Muscle layer of duodenum (tissue), 2 donors: ENCODE measurements at regions not wholly inside any gene's neighbourhood (a gene's known extent, or its start where the extent isn't known, plus 50 kb on each side); places are given as distances from the start of the nearest gene placed in this dataset.

Experiments
- H3K27ac ChIP-seq: one replicate; pipeline ENCODE4 v1.7.0; 2013; ENCODE audit warnings: mild to moderate bottlenecking, low read length
- H3K27me3 ChIP-seq: one replicate; pipeline ENCODE4 v1.7.0; 2013; ENCODE audit warnings: low read depth, mild to moderate bottlenecking, control low read depth, low read length
- H3K36me3 ChIP-seq, 2 donors: one replicate each; pipeline ENCODE4 v1.7.0; 2013; ENCODE audit warnings: low read length in 2 of 2, control low read depth in 1 of 2, mild to moderate bottlenecking in 1 of 2; ENCODE audit not compliant: insufficient read depth in 2 of 2, control insufficient read depth in 1 of 2
- H3K4me1 ChIP-seq, 2 donors: one replicate each; pipeline ENCODE4 v1.7.0; 2013; ENCODE audit warnings: low read length in 2 of 2, mild to moderate bottlenecking in 2 of 2, control low read depth in 1 of 2, moderate library complexity in 1 of 2; ENCODE audit not compliant: insufficient read depth in 2 of 2, control insufficient read depth in 1 of 2
- H3K4me3 ChIP-seq, 2 donors: one replicate each; pipeline ENCODE4 v1.7.0; 2013; ENCODE audit warnings: low read length in 2 of 2, low read depth in 1 of 2, mild to moderate bottlenecking in 1 of 2
- H3K9me3 ChIP-seq, 2 donors: one replicate each; pipeline ENCODE4 v1.7.0; 2013; ENCODE audit warnings: low read length in 2 of 2, control low read depth in 1 of 2, mild to moderate bottlenecking in 1 of 2; ENCODE audit not compliant: control insufficient read depth in 1 of 2
- donor health status: healthy.

DNA sequence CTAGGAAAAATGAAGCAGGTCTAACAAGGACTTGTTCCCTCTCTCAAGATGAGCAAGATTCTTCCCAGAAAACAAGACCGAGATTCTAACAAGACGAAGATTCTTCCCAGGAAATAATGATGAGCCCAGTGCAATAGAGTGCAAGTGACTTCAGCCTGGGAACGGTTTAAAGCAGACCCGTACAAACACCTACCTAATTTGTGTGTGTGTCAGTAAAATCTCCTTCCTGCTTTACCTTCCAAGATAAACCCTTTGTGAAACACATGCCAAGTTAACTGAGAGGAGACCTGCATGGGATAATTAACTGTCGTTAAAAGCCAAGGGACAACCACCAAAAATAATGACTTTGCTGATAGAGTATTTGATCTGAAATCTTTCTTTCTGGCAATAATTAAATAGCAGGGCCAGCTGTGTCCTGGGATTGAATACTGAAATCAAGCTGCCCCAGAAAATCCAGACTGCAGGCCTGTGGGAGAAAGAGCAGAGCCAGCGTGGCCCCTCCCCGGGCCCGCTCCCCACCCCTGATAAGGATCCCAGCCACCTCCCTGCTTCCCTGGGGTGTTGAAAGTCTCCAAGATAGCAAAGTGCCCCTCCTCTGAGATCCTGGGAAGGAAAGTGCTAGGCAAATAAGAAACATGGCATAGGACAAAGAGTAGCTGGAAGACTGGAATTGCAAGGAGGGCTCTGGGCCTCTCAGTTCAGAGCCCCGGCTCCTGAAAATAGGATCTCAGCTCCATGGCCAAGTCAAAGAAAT, 145.5 kb downstream of the CYP26B1 start:
- Histone ChIP-seq H3K4me1 (no peaks in the 10 kb centered on the region), H3K27me3 (no peaks in the 10 kb centered on the region), H3K36me3 (no peaks in the 10 kb centered on the region), H3K4me3 (no peak overlapping the region), H3K9me3 (no peaks in the 10 kb centered on the region), H3K27ac (no peak overlapping the region)

DNA sequence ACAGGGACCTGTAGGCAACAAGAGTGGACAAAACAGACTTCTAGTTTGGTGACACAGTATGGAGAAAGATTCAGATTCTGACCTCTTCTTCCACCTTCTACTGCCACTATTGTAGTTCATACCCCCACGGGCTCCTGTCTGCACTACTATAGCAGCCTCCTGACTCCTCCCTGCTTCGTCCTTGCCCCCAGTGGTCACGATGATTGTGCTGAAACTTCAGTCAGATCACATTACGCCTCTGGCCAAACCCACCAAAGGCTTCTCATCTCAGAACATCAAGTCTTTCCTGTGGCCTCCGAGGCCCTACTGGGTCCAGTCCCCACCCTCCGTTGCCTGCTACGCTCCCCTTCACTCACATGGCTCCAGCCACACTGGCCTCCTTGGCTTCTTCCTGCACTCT, 147.6 kb downstream of the CYP26B1 start:
- no peaks in the 10 kb centered on the region for H3K27me3 ChIP-seq

DNA sequence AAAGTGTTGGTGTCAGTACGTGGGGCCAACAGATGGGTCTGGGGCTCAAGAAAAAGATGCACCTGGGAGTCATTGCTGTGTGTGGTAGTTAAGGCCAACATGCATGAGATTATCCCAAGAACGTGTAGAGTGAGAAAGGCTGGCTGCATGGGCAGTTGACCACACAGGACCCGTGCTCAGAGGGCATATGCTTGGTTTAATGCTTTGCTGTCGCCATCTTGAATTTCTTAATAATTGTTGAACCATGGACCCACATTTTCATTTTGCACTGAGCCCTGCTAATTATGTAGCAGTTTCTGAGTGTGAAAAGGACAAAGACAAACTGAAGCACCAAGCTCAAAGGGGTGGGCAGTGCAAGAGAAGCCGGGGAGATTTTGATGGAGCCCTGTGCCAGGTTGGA, 148.1 kb downstream of the CYP26B1 start:
- H3K4me1 ChIP-seq = no peaks in the 10 kb centered on the region
- H3K27me3 ChIP-seq = no peaks in the 10 kb centered on the region
- no peak overlapping the region for H3K27ac ChIP-seq
- no peaks in the 10 kb centered on the region for H3K9me3 ChIP-seq
- H3K36me3 ChIP-seq = no peaks in the 10 kb centered on the region
- no peak overlapping the region for H3K4me3 ChIP-seq

More for the DNA sequence above, 147.6 kb downstream of the CYP26B1 start:
- no peaks in the 10 kb centered on the region for H3K36me3 ChIP-seq
- H3K4me3 ChIP-seq = no peak overlapping the region
- no peaks in the 10 kb centered on the region for H3K9me3 ChIP-seq
- no peak overlapping the region for H3K27ac ChIP-seq
- H3K4me1 ChIP-seq = no peaks in the 10 kb centered on the region

DNA sequence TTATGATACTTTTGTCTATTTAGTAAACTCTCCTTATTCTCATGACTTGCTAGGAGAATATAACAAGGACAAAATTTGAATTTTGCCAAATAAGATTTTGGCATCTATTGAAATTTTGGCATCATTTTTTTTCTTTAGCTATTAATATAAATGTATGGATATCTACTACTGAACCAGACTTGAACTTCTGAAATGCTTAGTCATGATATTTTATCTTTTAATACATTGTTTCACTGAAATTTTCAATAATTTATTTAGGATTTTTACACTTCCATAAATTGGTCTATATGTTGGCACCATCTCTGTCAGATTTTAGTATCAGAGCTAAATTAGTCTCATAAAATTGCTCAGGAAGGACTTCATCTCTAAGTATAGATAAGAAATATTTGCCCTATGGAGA, 149.8 kb downstream of the CYP26B1 start:
- no peaks in the 10 kb centered on the region for H3K9me3 ChIP-seq
- H3K27me3 ChIP-seq = no peaks in the 10 kb centered on the region
- no peak overlapping the region for H3K4me3 ChIP-seq
- no peaks in the 10 kb centered on the region for H3K36me3 ChIP-seq
- no peaks in the 10 kb centered on the region for H3K4me1 ChIP-seq
- H3K27ac ChIP-seq = no peak overlapping the region

DNA sequence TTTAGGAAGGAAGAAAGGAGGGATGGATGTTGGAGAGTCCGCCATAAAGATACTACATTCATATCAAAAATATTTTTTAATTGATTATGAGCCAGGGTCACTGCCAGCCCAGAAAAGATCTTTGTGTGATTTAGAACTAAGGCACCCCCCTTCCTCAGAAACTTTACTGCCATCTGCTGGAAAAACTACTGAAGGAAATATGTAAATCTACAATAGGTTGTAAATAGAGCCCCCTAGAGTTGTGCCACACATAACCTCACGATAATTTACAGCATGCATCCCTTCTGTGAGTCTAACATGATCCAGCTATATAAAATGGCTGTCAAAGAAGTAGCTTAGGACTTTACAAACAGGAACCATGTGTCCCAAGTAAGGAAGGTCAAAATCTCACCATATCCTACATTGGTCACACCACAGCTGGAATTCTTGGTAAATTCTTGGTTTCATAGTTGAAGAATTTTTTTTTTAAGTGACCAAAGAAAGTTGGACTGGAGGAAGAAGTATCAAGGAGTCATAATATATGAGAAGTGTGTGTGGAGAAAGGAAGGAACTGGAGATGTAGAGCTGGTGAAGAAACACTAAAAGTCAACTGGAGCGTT, 152.5 kb downstream of the CYP26B1 start:
- H3K27ac ChIP-seq = no peak overlapping the region
- no peaks in the 10 kb centered on the region for H3K36me3 ChIP-seq
- no peak overlapping the region for H3K4me3 ChIP-seq
- H3K4me1 ChIP-seq = no peaks in the 10 kb centered on the region
- no peaks in the 10 kb centered on the region for H3K27me3 ChIP-seq
- H3K9me3 ChIP-seq = no peaks in the 10 kb centered on the region

DNA sequence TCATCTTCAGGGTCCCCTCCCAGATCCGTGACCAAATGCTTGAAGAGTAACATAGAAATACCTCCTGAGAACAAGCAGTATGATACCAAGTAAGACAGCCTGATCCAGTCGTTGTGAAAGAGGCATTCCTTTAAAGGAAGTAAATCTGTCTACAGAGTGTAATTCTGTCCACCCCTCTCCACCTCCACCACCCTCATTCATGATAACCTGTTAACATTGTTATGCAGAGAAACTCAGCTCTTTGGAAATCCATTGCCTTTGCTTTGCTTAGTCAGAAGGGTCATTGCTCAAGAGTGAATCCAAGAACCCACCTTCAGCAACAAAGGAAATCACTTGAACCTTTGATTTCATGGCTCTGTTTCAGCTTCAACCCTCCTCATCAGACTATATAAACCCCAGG, 155.6 kb downstream of the CYP26B1 start:
- no peaks in the 10 kb centered on the region for H3K4me1 ChIP-seq
- H3K27me3 ChIP-seq = no peaks in the 10 kb centered on the region
- no peak overlapping the region for H3K27ac ChIP-seq
- no peak overlapping the region for H3K4me3 ChIP-seq
- no peaks in the 10 kb centered on the region for H3K9me3 ChIP-seq
- H3K36me3 ChIP-seq = no peaks in the 10 kb centered on the region

DNA sequence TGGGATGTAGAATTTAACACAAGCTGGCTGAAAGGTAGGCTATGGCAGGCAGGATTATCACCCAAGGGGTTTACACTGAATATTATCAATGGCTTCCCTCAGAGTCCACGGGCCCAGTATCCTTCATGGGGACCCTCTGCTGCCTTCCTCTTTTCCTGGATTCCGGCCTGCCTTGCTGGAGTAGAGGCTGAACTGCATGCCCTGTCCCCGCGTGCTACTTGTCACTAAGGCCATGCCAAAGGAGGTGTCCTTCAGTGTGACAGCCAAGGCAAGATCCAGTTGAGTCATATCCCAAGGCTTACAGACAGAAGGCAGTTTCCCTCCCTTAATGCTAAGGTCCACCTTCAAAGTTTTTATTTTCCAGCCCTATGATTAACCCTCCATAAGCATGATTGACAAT, 156.3 kb downstream of the CYP26B1 start:
- no peak overlapping the region for H3K4me3 ChIP-seq
- H3K27me3 ChIP-seq = no peaks in the 10 kb centered on the region
- no peaks in the 10 kb centered on the region for H3K4me1 ChIP-seq
- no peaks in the 10 kb centered on the region for H3K9me3 ChIP-seq
- no peak overlapping the region for H3K27ac ChIP-seq
- H3K36me3 ChIP-seq = no peaks in the 10 kb centered on the region

DNA sequence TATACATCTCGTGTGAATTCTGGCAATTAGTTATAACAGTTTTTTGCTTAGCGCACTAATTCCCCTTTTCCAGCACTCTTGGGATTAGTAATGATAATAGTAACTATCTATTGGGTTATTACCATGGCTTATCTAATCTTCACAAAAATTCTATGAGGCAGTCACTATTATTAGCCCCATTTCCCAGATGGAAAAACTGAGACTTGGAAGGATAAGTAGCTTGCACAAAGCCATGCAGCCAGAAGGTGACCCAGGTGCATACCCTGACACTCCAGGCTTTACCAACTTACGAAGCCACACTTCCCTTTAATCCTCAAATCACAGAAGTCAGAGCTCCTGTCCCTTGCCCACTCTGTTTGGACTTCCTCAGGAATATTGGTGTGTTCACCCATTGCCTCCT, 156.8 kb downstream of the CYP26B1 start:
- Histone ChIP-seq H3K27me3 (no peaks in the 10 kb centered on the region), H3K4me3 (no peak overlapping the region), H3K9me3 (no peaks in the 10 kb centered on the region), H3K36me3 (no peaks in the 10 kb centered on the region), H3K27ac (no peak overlapping the region), H3K4me1 (no peaks in the 10 kb centered on the region)

DNA sequence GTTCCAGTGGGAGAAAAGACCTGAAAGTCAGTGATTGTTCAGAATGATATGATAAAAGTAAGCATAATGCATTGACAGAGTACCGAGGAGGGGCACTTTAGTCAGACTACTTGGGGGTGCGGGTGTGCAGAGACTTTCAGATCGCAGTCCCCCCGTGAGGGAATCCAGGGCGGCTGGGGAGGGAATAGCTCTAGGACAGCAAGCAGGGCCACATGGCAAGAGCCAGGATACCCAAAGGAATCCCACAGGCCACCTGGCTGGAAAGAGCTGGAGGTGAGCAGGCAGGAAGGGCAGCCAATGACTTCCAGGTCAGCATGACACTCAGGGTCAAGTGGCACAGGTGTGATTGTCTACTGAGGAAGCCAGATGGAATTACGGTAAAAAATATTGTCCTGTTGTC, 157.5 kb downstream of the CYP26B1 start:
- no peak overlapping the region for H3K27ac ChIP-seq
- H3K27me3 ChIP-seq = no peaks in the 10 kb centered on the region
- H3K4me1 ChIP-seq = no peaks in the 10 kb centered on the region
- no peaks in the 10 kb centered on the region for H3K9me3 ChIP-seq
- no peaks in the 10 kb centered on the region for H3K36me3 ChIP-seq
- H3K4me3 ChIP-seq = no peak overlapping the region

DNA sequence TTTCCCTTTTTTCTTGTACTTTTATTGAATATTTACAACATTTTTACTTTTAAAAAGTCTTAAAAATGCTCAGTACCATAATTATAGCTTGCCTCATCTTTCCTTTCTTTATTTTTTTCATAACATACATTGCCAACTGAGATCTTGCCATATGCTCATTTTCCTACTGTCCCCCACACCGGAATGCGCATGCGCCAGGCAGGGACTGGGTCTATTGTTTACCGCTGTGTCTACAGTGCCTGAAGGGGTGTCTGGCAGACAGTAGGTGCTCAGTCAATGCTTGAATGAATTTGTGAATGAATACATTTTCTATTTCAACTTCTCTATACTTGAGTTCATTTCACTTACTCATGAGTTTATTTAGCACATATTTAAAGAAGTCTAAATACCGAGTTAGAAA, 158.0 kb downstream of the CYP26B1 start:
- no peaks in the 10 kb centered on the region for H3K9me3 ChIP-seq
- H3K4me1 ChIP-seq = no peaks in the 10 kb centered on the region
- no peaks in the 10 kb centered on the region for H3K36me3 ChIP-seq
- no peak overlapping the region for H3K4me3 ChIP-seq
- no peak overlapping the region for H3K27ac ChIP-seq
- no peaks in the 10 kb centered on the region for H3K27me3 ChIP-seq

DNA sequence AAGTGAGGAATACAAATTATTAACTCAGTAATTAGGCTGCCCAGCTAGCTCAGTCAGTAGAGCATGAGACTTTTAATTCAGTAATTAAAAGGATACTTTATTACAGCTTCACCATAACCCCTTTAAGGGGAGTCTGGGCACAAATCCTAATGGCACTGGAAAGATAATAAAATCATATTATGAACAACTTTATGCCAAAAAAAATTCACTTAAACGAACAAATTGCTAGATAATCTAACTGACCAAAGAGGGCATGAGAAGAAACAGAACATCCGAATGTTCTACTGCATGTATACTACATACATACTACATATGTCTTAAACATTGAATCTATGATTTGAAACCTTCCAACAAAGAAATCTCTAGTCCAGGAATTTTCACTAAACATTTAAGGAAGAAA, 159.5 kb downstream of the CYP26B1 start:
- no peaks in the 10 kb centered on the region for H3K36me3 ChIP-seq
- H3K4me3 ChIP-seq = no peak overlapping the region
- no peaks in the 10 kb centered on the region for H3K4me1 ChIP-seq
- no peaks in the 10 kb centered on the region for H3K9me3 ChIP-seq
- H3K27me3 ChIP-seq = no peaks in the 10 kb centered on the region
- H3K27ac ChIP-seq = no peak overlapping the region

DNA sequence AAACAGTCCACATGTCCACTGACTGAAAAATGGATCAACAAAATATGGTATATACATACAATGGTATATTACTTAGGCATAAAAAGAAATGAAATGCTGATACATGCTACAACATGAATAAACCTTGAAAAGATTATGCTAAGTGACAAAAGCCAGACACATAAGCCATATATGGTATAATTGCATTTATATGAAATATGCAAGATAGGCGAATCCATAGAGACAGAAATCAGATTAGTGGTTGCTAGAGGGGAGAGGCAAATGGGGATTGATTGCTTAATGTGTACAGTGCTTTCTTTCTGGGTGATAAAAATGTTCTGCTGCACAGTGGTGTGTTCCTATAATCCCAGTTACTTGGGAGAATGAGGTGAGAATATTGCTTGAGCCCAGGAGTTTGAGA, 171.0 kb downstream of the CYP26B1 start:
- Histone ChIP-seq H3K4me1 (no peaks in the 10 kb centered on the region), H3K4me3 (no peak overlapping the region), H3K36me3 (no peaks in the 10 kb centered on the region), H3K27me3 (no peaks in the 10 kb centered on the region), H3K27ac (no peak overlapping the region), H3K9me3 (peaks cover 0 to 5% of the 10 kb centered on the region in 2 donors)
